DOHH2 (cell line): ENCODE measurements at regions not wholly inside any gene's neighbourhood (a gene's known extent, or its start where the extent isn't known, plus 50 kb on each side); places are given as distances from the start of the nearest gene placed in this dataset.

Experiments used
- H3F3A ChIP-seq: fragments of 200-600 bp; sonication (generic), shearing (Covaris generic); 2 replicates; pipeline ENCODE4 v1.6.0; 2016; ENCODE audit warnings: antibody characterized with exemption, mild to moderate bottlenecking; ENCODE audit not compliant: control insufficient read depth, insufficient read depth
- H3K27ac ChIP-seq: fragments of 200-600 bp; sonication (generic); 2 replicates; pipeline ENCODE4 v1.5.1; 2014; ENCODE audit warnings: low read depth, mild to moderate bottlenecking, low read length, moderate library complexity
- H3K27me3 ChIP-seq: fragments of 200-600 bp; sonication (generic); 2 replicates; pipeline ENCODE4 v1.6.1; 2014; ENCODE audit warnings: mild to moderate bottlenecking, low read length, mixed read lengths; ENCODE audit not compliant: control insufficient read depth
- H3K36me3 ChIP-seq: fragments of 200-600 bp; sonication (generic); 2 replicates; pipeline ENCODE4 v1.6.1; 2014; ENCODE audit warnings: mild to moderate bottlenecking, low read length, moderate library complexity, mixed read lengths; ENCODE audit not compliant: control insufficient read depth
- H3K4me1 ChIP-seq: fragments of 200-600 bp; sonication (generic); 2 replicates; pipeline ENCODE4 v1.6.1; 2014; ENCODE audit warnings: mild to moderate bottlenecking, low read length, mixed read lengths; ENCODE audit not compliant: control insufficient read depth
- H3K4me2 ChIP-seq: fragments of 200-600 bp; sonication (generic); 2 replicates; pipeline ENCODE4 v1.6.0; 2014; ENCODE audit warnings: mild to moderate bottlenecking, low read length, moderate library complexity
- H3K4me3 ChIP-seq: fragments of 200-600 bp; sonication (generic); 2 replicates; pipeline ENCODE4 v1.5.1; 2014; ENCODE audit warnings: mild to moderate bottlenecking, low read length, mixed read lengths
- H3K79me2 ChIP-seq: fragments of 200-600 bp; sonication (generic); 2 replicates; pipeline ENCODE4 v1.6.1; 2014; ENCODE audit warnings: mild to moderate bottlenecking, low read length, mixed read lengths; ENCODE audit not compliant: control insufficient read depth
- H3K9me2 ChIP-seq: fragments of 200-600 bp; sonication (generic); replicated peaks from 2 replicates; pipeline ENCODE4 v1.6.1; 2014; ENCODE audit warnings: mild to moderate bottlenecking, low read length, mixed read lengths; ENCODE audit not compliant: control insufficient read depth
- H3K9me3 ChIP-seq: fragments of 200-600 bp; sonication (generic); 2 replicates; pipeline ENCODE4 v1.6.1; 2014; ENCODE audit warnings: antibody characterized with exemption, low read length, mixed read lengths; ENCODE audit not compliant: control insufficient read depth, insufficient read depth
- H4K20me1 ChIP-seq: fragments of 200-600 bp; sonication (generic); 2 replicates; pipeline ENCODE4 v1.6.0; 2014; ENCODE audit warnings: low read depth, mild to moderate bottlenecking, antibody characterized with exemption, low read length, moderate library complexity; ENCODE audit not compliant: control insufficient read depth, insufficient read depth
- CTCF ChIP-seq: fragments of 200-600 bp; sonication (generic); IDR thresholded peaks from one replicate; pipeline ENCODE4 v1.5.1; 2014; ENCODE audit warnings: antibody characterized with exemption, mild to moderate bottlenecking, low read depth, low read length; ENCODE audit not compliant: poor library complexity, severe bottlenecking
- EZH2phosphoT487 ChIP-seq: fragments of 200-600 bp; sonication (generic); IDR thresholded peaks from 2 replicates; pipeline ENCODE4 v1.6.1; 2017; ENCODE audit warnings: borderline replicate concordance, mild to moderate bottlenecking, antibody characterized with exemption, low read length, moderate library complexity, mixed read lengths

- Histone ChIP-seq H3K4me3 (no peak overlapping the region), H3K9me2 (no peaks in the 10 kb centered on the region), H3K79me2 (no peaks in the 10 kb centered on the region), H3K27me3 (no peaks in the 10 kb centered on the region), H4K20me1 (no peaks in the 10 kb centered on the region), H3K4me2 (no peak overlapping the region), H3K4me1 (no peaks in the 10 kb centered on the region), H3K9me3 (no peaks in the 10 kb centered on the region), H3K36me3 (no peaks in the 10 kb centered on the region), H3K27ac (no peak overlapping the region), H3F3A (no peaks in the 10 kb centered on the region)
- TF ChIP-seq CTCF = no peak
- TF ChIP-seq EZH2phosphoT487 = no peak
Measured at GRCh38 chr2:212901604-212902275, 249.7 kb downstream of the IKZF2 start.

GRCh38 chr2:212900715-212901114 is 250.7 kb downstream of the IKZF2 start:
- H3K4me1 ChIP-seq = no peaks in the 10 kb centered on the region
- H3K79me2 ChIP-seq = no peaks in the 10 kb centered on the region
- no peak overlapping the region for H3K27ac ChIP-seq
- no peaks in the 10 kb centered on the region for H3K9me3 ChIP-seq
- no peak overlapping the region for H3K4me2 ChIP-seq
- no peaks in the 10 kb centered on the region for H3K9me2 ChIP-seq
- no peaks in the 10 kb centered on the region for H4K20me1 ChIP-seq
- H3F3A ChIP-seq = no peaks in the 10 kb centered on the region
- no peaks in the 10 kb centered on the region for H3K27me3 ChIP-seq
- H3K36me3 ChIP-seq = no peaks in the 10 kb centered on the region
- TF ChIP-seq EZH2phosphoT487 (no peak), CTCF (no peak)
- no peak overlapping the region for H3K4me3 ChIP-seq

GRCh38 chr2:212898011-212898410 is 253.4 kb downstream of the IKZF2 start:
- no peak overlapping the region for H3K27ac ChIP-seq
- no peaks in the 10 kb centered on the region for H3K27me3 ChIP-seq
- peaks cover 8% of the 10 kb centered on the region for H3K4me1 ChIP-seq
- no peak overlapping the region for H3K4me3 ChIP-seq
- H3K9me2 ChIP-seq = no peaks in the 10 kb centered on the region
- TF ChIP-seq EZH2phosphoT487 (no peak), CTCF (no peak)
- H4K20me1 ChIP-seq = no peaks in the 10 kb centered on the region
- no peaks in the 10 kb centered on the region for H3F3A ChIP-seq
- no peaks in the 10 kb centered on the region for H3K36me3 ChIP-seq
- no peaks in the 10 kb centered on the region for H3K79me2 ChIP-seq
- no peak overlapping the region for H3K4me2 ChIP-seq
- H3K9me3 ChIP-seq = no peaks in the 10 kb centered on the region
